Esophagus muscularis mucosa (tissue), 4 donors: ENCODE measurements at regions not wholly inside any gene's neighbourhood (a gene's known extent, or its start where the extent isn't known, plus 50 kb on each side); places are given as distances from the start of the nearest gene placed in this dataset.

Experiments
- DNase-seq: peaks from one replicate; pipeline ENCODE4 v3.0.0-alpha.2; 2017; ENCODE audit errors: extremely low spot score
- H3K27ac ChIP-seq, 4 donors: fragments of 200-600 bp; sonication (generic); replicated peaks in 1 of 4; 1 replicate in 3 of 4; 2 replicates in 1 of 4; pipeline ENCODE4 v1.5.1; 2016 to 2019; ENCODE audit warnings: mild to moderate bottlenecking in 1 of 4
- H3K27me3 ChIP-seq, 4 donors: fragments of 200-600 bp; sonication (generic); one replicate each; pipeline versions ENCODE4 v1.5.1 to v1.6.0; 2016 to 2019
- H3K36me3 ChIP-seq, 4 donors: fragments of 200-600 bp; sonication (generic); one replicate each; pipeline ENCODE4 v1.5.1; 2016 to 2019
- H3K4me1 ChIP-seq, 4 donors: fragments of 200-600 bp; sonication (generic); one replicate each; pipeline ENCODE4 v1.5.1; 2016 to 2019
- H3K4me3 ChIP-seq, 4 donors: fragments of 200-600 bp; sonication (generic); 1 replicate in 2 of 4; 2 replicates in 2 of 4; pipeline ENCODE4 v1.5.1; 2016 to 2019; ENCODE audit warnings: mild to moderate bottlenecking in 4 of 4, moderate library complexity in 1 of 4
- H3K9me3 ChIP-seq, 4 donors: fragments of 200-600 bp; sonication (generic); 1 replicate in 3 of 4; 2 replicates in 1 of 4; pipeline ENCODE4 v1.5.1; 2016 to 2019
- EP300 ChIP-seq: sonication (generic); formaldehyde crosslinking; IDR thresholded peaks from one replicate; pipeline ENCODE4 v1.6.1; 2017; ENCODE audit warnings: antibody characterized with exemption
- POLR2A ChIP-seq: fragments of 450-650 bp; IDR thresholded peaks from one replicate; pipeline ENCODE4 v1.6.1; 2017; ENCODE audit warnings: antibody characterized with exemption, moderate library complexity, mild to moderate bottlenecking, low read depth
- POLR2AphosphoS5 ChIP-seq, 2 donors: sonication (generic); formaldehyde crosslinking; IDR thresholded peaks; one replicate each; pipeline ENCODE4 v1.6.1; 2017; ENCODE audit warnings: antibody characterized with exemption in 2 of 2
- WGBS: methylation state at CpG from one replicate; pipeline ENCODE4 v1.1.5; 2018; 5-methylcytosine and 5-hydroxymethylcytosine counted together
- intact Hi-C: fragments of 100-400 bp; cut with DNase I; formaldehyde crosslinking; loops from one replicate; pipeline ENCODE4 v1.15.1; 2023
- TF ChIP-seq, protein P1 (sequence below), 3 experiments: fragments of 200-600 bp in 2 of 3; fragments of 450-650 bp in 1 of 3; sonication (generic) in 2 of 3; IDR thresholded peaks; one replicate each; pipeline ENCODE4 v1.5.1; 2017 to 2019; ENCODE audit warnings: antibody characterized with exemption in 3 of 3, mild to moderate bottlenecking in 2 of 3, moderate library complexity in 1 of 3

DNA sequence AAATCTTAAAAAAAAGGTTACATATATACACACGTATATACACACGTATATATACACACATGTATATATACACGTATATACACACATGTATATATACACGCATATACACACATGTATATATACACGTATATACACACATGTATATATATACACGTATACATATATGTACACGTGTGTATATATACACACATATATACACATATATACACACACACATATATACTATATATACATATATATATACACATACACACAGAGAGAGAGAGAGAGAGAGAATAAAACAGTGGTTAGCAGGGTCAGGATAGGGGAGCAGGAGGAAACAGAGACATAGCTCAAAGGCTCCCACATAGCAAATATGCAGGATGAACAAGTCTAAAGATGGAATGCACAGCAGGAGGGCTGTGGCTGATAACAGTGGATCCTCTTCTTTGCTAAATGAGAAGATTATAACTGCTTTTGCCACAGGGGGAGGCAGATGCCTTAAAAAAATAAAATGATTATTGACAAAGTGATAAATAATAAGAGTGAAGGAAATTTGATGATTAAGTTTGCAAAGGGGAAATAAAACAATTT is 714.5 kb downstream of the UQCRFS1 start:
- H3K4me1 ChIP-seq = no peaks in the 10 kb centered on the region
- no peak overlapping the region for H3K27ac ChIP-seq
- 80% methylated on average over 7 of the region's 7 CpGs for WGBS
- intact Hi-C loops = no loop called here
- TF ChIP-seq, protein P1, sequence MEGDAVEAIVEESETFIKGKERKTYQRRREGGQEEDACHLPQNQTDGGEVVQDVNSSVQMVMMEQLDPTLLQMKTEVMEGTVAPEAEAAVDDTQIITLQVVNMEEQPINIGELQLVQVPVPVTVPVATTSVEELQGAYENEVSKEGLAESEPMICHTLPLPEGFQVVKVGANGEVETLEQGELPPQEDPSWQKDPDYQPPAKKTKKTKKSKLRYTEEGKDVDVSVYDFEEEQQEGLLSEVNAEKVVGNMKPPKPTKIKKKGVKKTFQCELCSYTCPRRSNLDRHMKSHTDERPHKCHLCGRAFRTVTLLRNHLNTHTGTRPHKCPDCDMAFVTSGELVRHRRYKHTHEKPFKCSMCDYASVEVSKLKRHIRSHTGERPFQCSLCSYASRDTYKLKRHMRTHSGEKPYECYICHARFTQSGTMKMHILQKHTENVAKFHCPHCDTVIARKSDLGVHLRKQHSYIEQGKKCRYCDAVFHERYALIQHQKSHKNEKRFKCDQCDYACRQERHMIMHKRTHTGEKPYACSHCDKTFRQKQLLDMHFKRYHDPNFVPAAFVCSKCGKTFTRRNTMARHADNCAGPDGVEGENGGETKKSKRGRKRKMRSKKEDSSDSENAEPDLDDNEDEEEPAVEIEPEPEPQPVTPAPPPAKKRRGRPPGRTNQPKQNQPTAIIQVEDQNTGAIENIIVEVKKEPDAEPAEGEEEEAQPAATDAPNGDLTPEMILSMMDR (IDR thresholded peaks at IDR 0.05) = no peak
- TF ChIP-seq EP300 (no peak), POLR2A (no peak), POLR2AphosphoS5 (IDR thresholded peaks at IDR 0.05) (no peak)
- H3K4me3 ChIP-seq = no peak overlapping the region
- H3K36me3 ChIP-seq = no peaks in the 10 kb centered on the region
- no peaks in the 10 kb centered on the region for H3K27me3 ChIP-seq
- H3K9me3 ChIP-seq = no peaks in the 10 kb centered on the region
- DNase-seq = no peak

GRCh38 chr19:28497887-28498286 is 715.1 kb downstream of the UQCRFS1 start:
- TF ChIP-seq EP300 (no peak), POLR2AphosphoS5 (IDR thresholded peaks at IDR 0.05) (no peak)
- TF ChIP-seq, protein P1 (IDR thresholded peaks at IDR 0.05) = no peak
- H3K27me3 ChIP-seq = no peaks in the 10 kb centered on the region
- no peak overlapping the region for H3K4me3 ChIP-seq
- no peak for DNase-seq
- H3K36me3 ChIP-seq = no peaks in the 10 kb centered on the region
- no peak overlapping the region for H3K27ac ChIP-seq
- intact Hi-C loops = no loop called here
- no peaks in the 10 kb centered on the region for H3K9me3 ChIP-seq
- no peaks in the 10 kb centered on the region for H3K4me1 ChIP-seq
- 95% methylated on average over 4 of the region's 4 CpGs for WGBS

GRCh38 chr19:28497137-28497536 is 715.8 kb downstream of the UQCRFS1 start:
- DNase-seq = no peak

DNA sequence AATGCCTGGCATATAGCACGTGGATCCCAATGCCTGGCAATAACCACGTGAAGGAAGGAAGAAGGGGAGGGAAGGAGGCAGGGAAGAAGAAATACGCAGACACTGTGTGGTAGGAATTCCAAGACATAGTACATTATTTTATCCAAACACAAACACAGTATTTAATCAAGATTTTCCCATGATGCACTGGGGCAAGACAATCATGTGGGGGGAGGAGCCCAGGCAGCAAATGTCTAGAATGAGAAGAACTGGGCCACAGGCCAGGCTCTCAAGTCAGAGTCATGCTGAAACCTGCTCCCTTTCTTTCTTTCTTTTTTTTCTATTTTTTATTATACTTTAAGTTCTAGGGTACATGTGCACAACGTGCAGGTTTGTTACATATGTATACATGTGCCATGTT is 717.9 kb downstream of the UQCRFS1 start:
- DNase-seq = no peak
- Histone ChIP-seq H3K9me3 (no peaks in the 10 kb centered on the region), H3K4me3 (no peak overlapping the region), H3K27me3 (peaks cover 0 to 5% (median 0%) of the 10 kb centered on the region in 4 donors), H3K4me1 (no peaks in the 10 kb centered on the region), H3K27ac (no peak overlapping the region), H3K36me3 (no peaks in the 10 kb centered on the region)
- intact Hi-C loops = no loop called here
- 64% methylated on average over 4 of the region's 4 CpGs for WGBS
- TF ChIP-seq, protein P1 (IDR thresholded peaks at IDR 0.05) = no peak
- TF ChIP-seq EP300 = no peak
- no peak for TF ChIP-seq POLR2A
- TF ChIP-seq POLR2AphosphoS5 (IDR thresholded peaks at IDR 0.05) = no peak

More at GRCh38 chr19:28497137-28497536, 715.8 kb downstream of the UQCRFS1 start:
- WGBS = 81% methylated on average over 5 of the region's 5 CpGs
- Histone ChIP-seq H3K36me3 (no peaks in the 10 kb centered on the region), H3K27me3 (no peaks in the 10 kb centered on the region), H3K27ac (no peak overlapping the region), H3K4me3 (no peak overlapping the region), H3K9me3 (no peaks in the 10 kb centered on the region), H3K4me1 (no peaks in the 10 kb centered on the region)
- TF ChIP-seq POLR2AphosphoS5 (IDR thresholded peaks at IDR 0.05) = no peak
- TF ChIP-seq EP300 = no peak
- no peak for TF ChIP-seq POLR2A
- TF ChIP-seq, protein P1 (IDR thresholded peaks at IDR 0.05) = no peak
- intact Hi-C loops = no loop called here

DNA sequence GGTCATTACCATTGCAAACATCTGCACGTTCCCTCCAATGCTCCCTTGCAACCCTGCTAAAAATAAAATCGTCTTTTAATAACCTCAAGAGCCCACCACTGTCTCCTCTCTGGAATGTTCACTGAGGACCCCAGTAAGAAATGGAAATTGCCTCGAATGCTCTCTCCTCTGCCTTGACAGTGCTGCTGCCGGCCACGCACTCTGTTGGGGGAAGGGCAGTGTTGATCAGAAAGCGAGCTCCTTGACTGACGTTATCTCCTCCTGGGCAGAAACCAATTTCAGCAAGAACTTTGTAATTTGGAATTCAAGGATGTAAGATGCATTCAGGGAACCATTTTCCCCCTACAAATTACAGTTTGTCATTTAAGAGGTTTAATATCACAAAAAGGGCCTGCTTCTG is 718.5 kb downstream of the UQCRFS1 start:
- DNase-seq = no peak
- no peak overlapping the region for H3K4me3 ChIP-seq
- no peaks in the 10 kb centered on the region for H3K36me3 ChIP-seq
- 68% methylated on average over 6 of the region's 7 CpGs for WGBS
- no peaks in the 10 kb centered on the region for H3K9me3 ChIP-seq
- H3K27ac ChIP-seq = no peak overlapping the region
- H3K27me3 ChIP-seq = peaks cover 0 to 5% (median 0%) of the 10 kb centered on the region in 4 donors
- intact Hi-C loops = no loop called here
- no peaks in the 10 kb centered on the region for H3K4me1 ChIP-seq
- TF ChIP-seq POLR2AphosphoS5 (IDR thresholded peaks at IDR 0.05) = no peak
- no peak for TF ChIP-seq POLR2A
- TF ChIP-seq, protein P1 (IDR thresholded peaks at IDR 0.05) = no peak
- TF ChIP-seq EP300 = no peak
